Neural progenitor cell (in vitro differentiated cells): ENCODE measurements at regions not wholly inside any gene's neighbourhood (a gene's known extent, or its start where the extent isn't known, plus 50 kb on each side); places are given as distances from the start of the nearest gene placed in this dataset.

Experiments
- DNase-seq: peaks from one replicate; pipeline ENCODE4 v3.0.0-alpha.2; 2016; ENCODE audit warnings: low spot score
- H2AFZ ChIP-seq: fragments of 200-600 bp; sonication (generic); replicated peaks from 2 replicates; pipeline ENCODE4 v1.6.1; 2016; ENCODE audit warnings: antibody characterized with exemption
- H3F3A ChIP-seq: fragments of 200-600 bp; sonication (generic); 2 replicates; pipeline ENCODE4 v1.6.1; 2016; ENCODE audit warnings: antibody characterized with exemption, low read depth
- H3K27ac ChIP-seq: fragments of 200-600 bp; sonication (generic); 2 replicates; pipeline ENCODE4 v1.5.1; 2016; ENCODE audit warnings: mild to moderate bottlenecking
- H3K27me3 ChIP-seq: fragments of 200-600 bp; sonication (generic); 2 replicates; pipeline ENCODE4 v1.6.1; 2016; ENCODE audit warnings: mild to moderate bottlenecking, moderate library complexity
- H3K36me3 ChIP-seq: fragments of 200-600 bp; sonication (generic); 2 replicates; pipeline ENCODE4 v1.5.1; 2016
- H3K4me1 ChIP-seq: fragments of 200-600 bp; sonication (generic); 2 replicates; pipeline ENCODE4 v1.6.1; 2016; ENCODE audit warnings: mixed run types
- H3K4me2 ChIP-seq: fragments of 200-600 bp; sonication (generic); 2 replicates; pipeline ENCODE4 v1.6.1; 2016
- H3K4me3 ChIP-seq: fragments of 200-600 bp; sonication (generic); 2 replicates; pipeline ENCODE4 v1.5.1; 2016
- H3K79me2 ChIP-seq: fragments of 200-600 bp; sonication (generic); 2 replicates; pipeline ENCODE4 v1.6.1; 2016; ENCODE audit warnings: low read depth
- H3K9ac ChIP-seq: fragments of 200-600 bp; sonication (generic); 2 replicates; pipeline ENCODE4 v1.6.1; 2016
- H3K9me3 ChIP-seq: fragments of 200-600 bp; sonication (generic); 2 replicates; pipeline ENCODE4 v1.5.1; 2016; ENCODE audit warnings: low read depth
- H4K20me1 ChIP-seq: fragments of 200-600 bp; sonication (generic); 2 replicates; pipeline ENCODE4 v1.6.1; 2016; ENCODE audit warnings: low read depth
- H3K27ac Mint-ChIP-seq: 3 replicates; pipeline ENCODE4 v1.8.0; 2021; ENCODE audit warnings: mixed read lengths
- H3K27me3 Mint-ChIP-seq: 2 replicates; pipeline ENCODE4 v1.8.0; 2022; ENCODE audit warnings: low read depth, mild to moderate bottlenecking, inconsistent platforms, moderate library complexity, mixed read lengths; ENCODE audit not compliant: insufficient read depth
- H3K36me3 Mint-ChIP-seq: 3 replicates; pipeline ENCODE4 v1.8.0; 2021; ENCODE audit warnings: mixed read lengths
- H3K4me1 Mint-ChIP-seq: 3 replicates; pipeline ENCODE4 v1.8.0; 2021; ENCODE audit warnings: mixed read lengths
- H3K4me3 Mint-ChIP-seq: 3 replicates; pipeline ENCODE4 v1.8.0; 2021; ENCODE audit warnings: mild to moderate bottlenecking, moderate library complexity, mixed read lengths
- H3K9me3 Mint-ChIP-seq: 3 replicates; pipeline ENCODE4 v1.8.0; 2020; ENCODE audit warnings: mixed read lengths
- CTCF ChIP-seq: fragments of 200-600 bp; sonication (generic); IDR thresholded peaks from 2 replicates; pipeline ENCODE4 v1.5.1; 2017; ENCODE audit warnings: antibody characterized with exemption, mild to moderate bottlenecking
- EZH2 ChIP-seq: fragments of 200-600 bp; sonication (generic); IDR thresholded peaks from 2 replicates; pipeline ENCODE4 v1.6.1; 2017; ENCODE audit warnings: antibody characterized with exemption, mild to moderate bottlenecking, moderate library complexity
- EZH2phosphoT487 ChIP-seq: fragments of 200-600 bp; sonication (generic); IDR thresholded peaks from 2 replicates; pipeline ENCODE4 v1.6.1; 2017; ENCODE audit warnings: antibody characterized with exemption

GRCh38 chr16:5305023-5305422 is 207.4 kb upstream of the EEF2KMT start:
- no peaks in the 10 kb centered on the region for H4K20me1 ChIP-seq
- no peak overlapping the region for H3K27ac ChIP-seq
- Mint-ChIP-seq H3K4me3 (no peak overlapping the region), H3K9me3 (peaks cover 6% of the 10 kb centered on the region), H3K27me3 (peaks cover 2% of the 10 kb centered on the region), H3K4me1 (no peaks in the 10 kb centered on the region), H3K36me3 (no peaks in the 10 kb centered on the region), H3K27ac (no peak overlapping the region)
- no peaks in the 10 kb centered on the region for H3K36me3 ChIP-seq
- no peak overlapping the region for H2AFZ ChIP-seq
- no peak overlapping the region for H3K9ac ChIP-seq
- TF ChIP-seq EZH2phosphoT487 (no peak), CTCF (no peak), EZH2 (no peak)
- H3K4me1 ChIP-seq: no peaks in the 10 kb centered on the region
- no peak overlapping the region for H3K4me2 ChIP-seq
- no peak overlapping the region for H3K4me3 ChIP-seq
- peaks cover 12% of the 10 kb centered on the region for H3K9me3 ChIP-seq
- H3F3A ChIP-seq: no peaks in the 10 kb centered on the region
- no peaks in the 10 kb centered on the region for H3K79me2 ChIP-seq
- H3K27me3 ChIP-seq: no peaks in the 10 kb centered on the region
- no peak for DNase-seq

GRCh38 chr16:5302372-5303114 is 204.9 kb upstream of the EEF2KMT start:
- no peak overlapping the region for H3K4me3 Mint-ChIP-seq
- no peaks in the 10 kb centered on the region for H3K4me1 Mint-ChIP-seq
- no peak overlapping the region for H2AFZ ChIP-seq
- H3K4me3 ChIP-seq: no peak overlapping the region
- H3K27ac Mint-ChIP-seq: no peak overlapping the region
- no peaks in the 10 kb centered on the region for H3K36me3 ChIP-seq
- H3K9me3 ChIP-seq: peaks cover 12% of the 10 kb centered on the region
- no peak overlapping the region for H3K4me2 ChIP-seq
- no peaks in the 10 kb centered on the region for H3K27me3 ChIP-seq
- H3K79me2 ChIP-seq: no peaks in the 10 kb centered on the region
- no peak overlapping the region for H3K27ac ChIP-seq
- peaks cover 7% of the 10 kb centered on the region for H3K9me3 Mint-ChIP-seq
- H3K9ac ChIP-seq: no peak overlapping the region
- no peaks in the 10 kb centered on the region for H3K36me3 Mint-ChIP-seq
- TF ChIP-seq CTCF: no peak
- no peak for TF ChIP-seq EZH2phosphoT487
- no peak for TF ChIP-seq EZH2
- H3K4me1 ChIP-seq: no peaks in the 10 kb centered on the region
- no peaks in the 10 kb centered on the region for H4K20me1 ChIP-seq
- no peaks in the 10 kb centered on the region for H3F3A ChIP-seq
- DNase-seq: no peak
- H3K27me3 Mint-ChIP-seq: peaks cover under 1% of the 10 kb centered on the region

- Histone ChIP-seq H3K79me2 (no peaks in the 10 kb centered on the region), H3K9me3 (peaks cover 12% of the 10 kb centered on the region), H3K4me3 (no peak overlapping the region), H4K20me1 (no peaks in the 10 kb centered on the region), H3K4me2 (no peak overlapping the region), H2AFZ (no peak overlapping the region), H3F3A (peaks cover 4% of the 10 kb centered on the region), H3K4me1 (peaks cover 5% of the 10 kb centered on the region), H3K36me3 (no peaks in the 10 kb centered on the region), H3K27me3 (no peaks in the 10 kb centered on the region), H3K27ac (no peak overlapping the region), H3K9ac (no peak overlapping the region)
- Mint-ChIP-seq H3K9me3 (peaks cover 7% of the 10 kb centered on the region), H3K36me3 (no peaks in the 10 kb centered on the region), H3K4me3 (no peak overlapping the region), H3K4me1 (no peaks in the 10 kb centered on the region), H3K27me3 (peaks cover 2% of the 10 kb centered on the region), H3K27ac (no peak overlapping the region)
- no peak for TF ChIP-seq EZH2
- TF ChIP-seq CTCF: no peak
- no peak for TF ChIP-seq EZH2phosphoT487
- DNase-seq: no peak
Measured at GRCh38 chr16:5298202-5298601, 200.6 kb upstream of the EEF2KMT start.
